Lower leg skin (tissue), 3 donors: ENCODE measurements at regions not wholly inside any gene's neighbourhood (a gene's known extent, or its start where the extent isn't known, plus 50 kb on each side); places are given as distances from the start of the nearest gene placed in this dataset.
"Not testable (repeated sequence)": the region's sequence is repeated elsewhere in the genome, so short reads cannot be mapped to it uniquely, and the experiment has no call there.

Source experiments
- CTCF ChIP-seq, 3 donors: fragments of 450-650 bp; IDR thresholded peaks; one replicate each; pipeline ENCODE4 v1.5.1; 2016; ENCODE audit warnings: antibody characterized with exemption in 3 of 3, mild to moderate bottlenecking in 3 of 3, moderate library complexity in 2 of 3
- POLR2A ChIP-seq, 2 donors: fragments of 450-650 bp; IDR thresholded peaks; one replicate each; pipeline ENCODE4 v1.6.1; 2016 to 2017; ENCODE audit warnings: antibody characterized with exemption in 2 of 2, mild to moderate bottlenecking in 1 of 2, moderate library complexity in 1 of 2

GRCh38 chr13:80871971-80872370, 531.0 kb upstream of the SPRY2 start:
- not testable (repeated sequence) for TF ChIP-seq CTCF, POLR2A (IDR thresholded peaks at IDR 0.05)
